Breast epithelium (tissue), 4 donors: ENCODE measurements at regions not wholly inside any gene's neighbourhood (a gene's known extent, or its start where the extent isn't known, plus 50 kb on each side); places are given as distances from the start of the nearest gene placed in this dataset.

Source experiments
- DNase-seq, 2 donors: peaks; one replicate each; pipeline ENCODE4 v3.0.0-alpha.2; 2019; ENCODE audit warnings: low spot score in 2 of 2
- H3K27ac ChIP-seq, 2 donors: fragments of 200-600 bp; sonication (generic) in 1 of 2; one replicate each; pipeline ENCODE4 v1.5.1; 2016 to 2019; ENCODE audit warnings: mild to moderate bottlenecking in 1 of 2
- H3K27me3 ChIP-seq, 2 donors: fragments of 200-600 bp; sonication (generic) in 1 of 2; one replicate each; pipeline versions ENCODE4 v1.5.1 to v1.6.0; 2017 to 2019; ENCODE audit warnings: control low read depth in 1 of 2, mild to moderate bottlenecking in 1 of 2
- H3K36me3 ChIP-seq: fragments of 200-600 bp; one replicate; pipeline ENCODE4 v1.5.1; 2019
- H3K4me1 ChIP-seq, 2 donors: fragments of 200-600 bp; sonication (generic); one replicate each; pipeline ENCODE4 v1.5.1; 2016 to 2019; ENCODE audit warnings: control low read depth in 1 of 2
- H3K4me3 ChIP-seq, 3 donors: fragments of 200-600 bp; sonication (generic); 1 replicate in 2 of 3; 2 replicates in 1 of 3; pipeline ENCODE4 v1.5.1; 2016 to 2019; ENCODE audit warnings: mild to moderate bottlenecking in 3 of 3, moderate library complexity in 2 of 3
- H3K9me3 ChIP-seq, 2 donors: fragments of 200-600 bp; sonication (generic) in 1 of 2; one replicate each; pipeline ENCODE4 v1.5.1; 2016 to 2019; ENCODE audit warnings: control low read depth in 1 of 2
- POLR2A ChIP-seq: fragments of 450-650 bp; IDR thresholded peaks from one replicate; pipeline ENCODE4 v1.6.1; 2016; ENCODE audit warnings: antibody characterized with exemption, mild to moderate bottlenecking, moderate library complexity
- POLR2AphosphoS5 ChIP-seq, 3 donors: sonication (generic); formaldehyde crosslinking; IDR thresholded peaks; one replicate each; pipeline ENCODE4 v1.6.1; 2017; ENCODE audit warnings: antibody characterized with exemption in 3 of 3
- intact Hi-C: fragments of 100-400 bp; cut with DNase I; formaldehyde crosslinking; loops from one replicate; pipeline ENCODE4 v1.15.1; 2023; ENCODE audit warnings: low total_unique reads
- TF ChIP-seq, protein P1 (sequence below), 3 donors: fragments of 450-650 bp; IDR thresholded peaks; one replicate each; pipeline ENCODE4 v1.5.1; 2016 to 2017; ENCODE audit warnings: antibody characterized with exemption in 3 of 3, mild to moderate bottlenecking in 3 of 3, moderate library complexity in 3 of 3

DNA sequence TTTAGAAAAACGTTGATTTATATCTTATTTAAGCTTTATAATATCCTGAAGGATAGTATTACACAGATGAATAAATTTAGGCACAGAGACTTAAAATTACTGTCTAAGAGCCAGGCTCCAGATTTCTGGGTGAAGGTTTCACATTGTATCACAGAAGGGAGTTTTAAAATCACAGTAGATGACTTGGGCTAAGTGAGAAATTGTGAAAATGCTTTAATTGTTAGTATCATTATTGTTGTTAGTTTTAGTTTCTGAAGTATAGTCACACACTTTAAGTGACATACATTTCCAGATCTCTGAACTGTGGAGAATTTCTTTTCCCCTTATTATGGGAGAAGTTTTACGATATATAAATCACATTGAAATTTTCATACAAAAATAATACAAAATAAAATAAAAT, 83.5 kb downstream of the NDUFS5 start:
- Histone ChIP-seq H3K4me3 (no peak overlapping the region), H3K4me1 (peaks cover 7 to 8% of the 10 kb centered on the region in 2 donors), H3K9me3 (no peaks in the 10 kb centered on the region), H3K27me3 (no peaks in the 10 kb centered on the region), H3K36me3 (no peaks in the 10 kb centered on the region), H3K27ac (no peak overlapping the region)
- no peak for DNase-seq
- intact Hi-C loops, result loop anchor here (5.0 kb wide), 1 partner anchor 83 kb away; no protein-coding TSS in a partner anchor
- TF ChIP-seq, protein P1, sequence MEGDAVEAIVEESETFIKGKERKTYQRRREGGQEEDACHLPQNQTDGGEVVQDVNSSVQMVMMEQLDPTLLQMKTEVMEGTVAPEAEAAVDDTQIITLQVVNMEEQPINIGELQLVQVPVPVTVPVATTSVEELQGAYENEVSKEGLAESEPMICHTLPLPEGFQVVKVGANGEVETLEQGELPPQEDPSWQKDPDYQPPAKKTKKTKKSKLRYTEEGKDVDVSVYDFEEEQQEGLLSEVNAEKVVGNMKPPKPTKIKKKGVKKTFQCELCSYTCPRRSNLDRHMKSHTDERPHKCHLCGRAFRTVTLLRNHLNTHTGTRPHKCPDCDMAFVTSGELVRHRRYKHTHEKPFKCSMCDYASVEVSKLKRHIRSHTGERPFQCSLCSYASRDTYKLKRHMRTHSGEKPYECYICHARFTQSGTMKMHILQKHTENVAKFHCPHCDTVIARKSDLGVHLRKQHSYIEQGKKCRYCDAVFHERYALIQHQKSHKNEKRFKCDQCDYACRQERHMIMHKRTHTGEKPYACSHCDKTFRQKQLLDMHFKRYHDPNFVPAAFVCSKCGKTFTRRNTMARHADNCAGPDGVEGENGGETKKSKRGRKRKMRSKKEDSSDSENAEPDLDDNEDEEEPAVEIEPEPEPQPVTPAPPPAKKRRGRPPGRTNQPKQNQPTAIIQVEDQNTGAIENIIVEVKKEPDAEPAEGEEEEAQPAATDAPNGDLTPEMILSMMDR (IDR thresholded peaks at IDR 0.05), result no peak
- TF ChIP-seq POLR2A, result no peak
- no peak for TF ChIP-seq POLR2AphosphoS5 (IDR thresholded peaks at IDR 0.05)

DNA sequence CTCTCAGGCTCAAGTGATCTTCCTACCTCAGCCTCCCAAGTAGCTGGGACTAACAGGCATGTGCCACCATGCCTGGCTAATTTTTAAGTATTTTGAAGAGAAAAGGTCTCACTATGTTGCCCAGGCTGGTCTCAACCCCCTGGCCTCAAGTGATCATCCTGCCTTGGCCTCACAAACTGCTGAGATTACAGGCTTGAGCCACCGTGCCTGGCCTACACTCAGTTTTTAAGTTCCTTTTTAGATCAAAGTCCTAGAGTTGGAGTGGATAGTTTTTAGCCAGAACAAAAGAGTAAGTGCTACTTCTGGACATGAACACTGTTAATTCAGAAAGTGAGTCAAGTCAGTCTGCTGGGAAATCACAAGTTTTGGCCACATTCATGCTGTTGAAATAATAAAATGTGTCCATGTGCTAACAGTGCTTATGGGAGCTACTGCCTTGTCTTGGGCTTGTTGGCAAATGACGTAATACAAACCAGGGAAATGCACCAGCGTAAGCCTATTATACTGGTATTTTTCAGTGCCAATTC, 84.2 kb downstream of the NDUFS5 start:
- H3K9me3 ChIP-seq, result no peaks in the 10 kb centered on the region
- no peak for DNase-seq
- H3K27ac ChIP-seq, result peak overlapping the region; percentile 76 to 88
- H3K4me3 ChIP-seq, result no peak overlapping the region
- H3K36me3 ChIP-seq, result no peaks in the 10 kb centered on the region
- H3K27me3 ChIP-seq, result no peaks in the 10 kb centered on the region
- TF ChIP-seq POLR2A (no peak), POLR2AphosphoS5 (IDR thresholded peaks at IDR 0.05) (no peak)
- TF ChIP-seq, protein P1 (IDR thresholded peaks at IDR 0.05), result peak in 1 of 3 donors; percentile 7
- intact Hi-C loops, result no loop called here
- H3K4me1 ChIP-seq, result peaks cover 8 to 13% of the 10 kb centered on the region in 2 donors

DNA sequence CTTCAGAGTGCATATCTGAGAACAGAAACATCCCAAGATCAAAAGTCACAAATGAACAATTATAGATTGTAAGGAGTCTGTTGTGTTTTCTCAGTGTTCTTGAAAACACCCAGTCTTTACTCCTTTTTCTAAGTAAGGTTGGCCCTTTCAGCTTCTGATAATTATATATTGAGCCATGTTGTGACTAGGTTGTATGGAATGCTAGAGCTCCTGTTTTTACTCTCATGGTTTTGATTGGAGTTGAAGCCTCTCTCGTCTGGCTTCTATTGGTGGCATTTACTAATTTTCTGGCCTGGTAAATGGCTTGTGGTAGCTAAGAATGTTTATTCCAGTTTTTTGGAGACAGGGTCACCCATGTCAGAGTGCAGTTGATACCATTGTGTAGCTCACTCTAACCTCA, 84.7 kb downstream of the NDUFS5 start:
- DNase-seq, result no peak
- no peaks in the 10 kb centered on the region for H3K27me3 ChIP-seq
- peak overlapping the region; percentile 76 to 88 for H3K27ac ChIP-seq
- H3K36me3 ChIP-seq, result no peaks in the 10 kb centered on the region
- peaks cover 8 to 18% of the 10 kb centered on the region in 2 donors for H3K4me1 ChIP-seq
- intact Hi-C loops, result no loop called here
- no peak for TF ChIP-seq POLR2A
- TF ChIP-seq, protein P1 (IDR thresholded peaks at IDR 0.05), result no peak
- TF ChIP-seq POLR2AphosphoS5 (IDR thresholded peaks at IDR 0.05), result no peak
- H3K4me3 ChIP-seq, result no peak overlapping the region
- no peaks in the 10 kb centered on the region for H3K9me3 ChIP-seq

DNA sequence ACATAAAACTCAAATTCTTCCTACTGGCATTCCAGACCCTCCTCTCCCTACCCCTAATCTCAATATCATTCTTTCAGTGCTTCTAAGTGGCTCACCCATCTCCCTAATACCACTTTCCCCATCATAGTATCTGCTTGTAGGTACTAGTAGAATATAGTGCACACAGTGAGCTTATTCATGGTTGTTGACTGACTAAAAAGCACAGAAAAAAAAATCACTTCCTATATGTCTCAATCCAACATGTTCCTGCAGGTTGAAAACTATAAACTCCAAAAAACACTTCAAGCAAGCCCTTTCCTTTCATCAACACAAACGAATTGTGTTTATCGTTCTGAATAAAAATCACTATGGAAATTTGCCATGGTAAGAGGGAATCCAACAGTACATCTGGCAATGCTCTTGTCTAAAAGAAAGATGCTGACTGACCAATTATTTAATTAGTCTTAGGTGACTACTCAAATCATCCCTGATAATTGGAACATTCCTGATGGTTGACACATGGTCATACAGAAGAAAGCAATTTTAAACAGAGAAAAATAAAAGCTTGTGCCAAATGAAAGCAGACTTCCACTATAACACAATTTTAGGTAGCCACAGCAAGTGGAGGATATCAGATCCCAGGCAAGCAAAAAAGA, 87.1 kb downstream of the NDUFS5 start:
- H3K4me1 ChIP-seq, result peaks cover 6 to 25% of the 10 kb centered on the region in 2 donors
- TF ChIP-seq, protein P1 (IDR thresholded peaks at IDR 0.05), result no peak
- TF ChIP-seq POLR2A (no peak), POLR2AphosphoS5 (IDR thresholded peaks at IDR 0.05) (no peak)
- H3K4me3 ChIP-seq, result no peak overlapping the region
- H3K36me3 ChIP-seq, result no peaks in the 10 kb centered on the region
- H3K27ac ChIP-seq, result no peak overlapping the region
- DNase-seq, result no peak
- intact Hi-C loops, result no loop called here
- H3K27me3 ChIP-seq, result no peaks in the 10 kb centered on the region
- H3K9me3 ChIP-seq, result no peaks in the 10 kb centered on the region

DNA sequence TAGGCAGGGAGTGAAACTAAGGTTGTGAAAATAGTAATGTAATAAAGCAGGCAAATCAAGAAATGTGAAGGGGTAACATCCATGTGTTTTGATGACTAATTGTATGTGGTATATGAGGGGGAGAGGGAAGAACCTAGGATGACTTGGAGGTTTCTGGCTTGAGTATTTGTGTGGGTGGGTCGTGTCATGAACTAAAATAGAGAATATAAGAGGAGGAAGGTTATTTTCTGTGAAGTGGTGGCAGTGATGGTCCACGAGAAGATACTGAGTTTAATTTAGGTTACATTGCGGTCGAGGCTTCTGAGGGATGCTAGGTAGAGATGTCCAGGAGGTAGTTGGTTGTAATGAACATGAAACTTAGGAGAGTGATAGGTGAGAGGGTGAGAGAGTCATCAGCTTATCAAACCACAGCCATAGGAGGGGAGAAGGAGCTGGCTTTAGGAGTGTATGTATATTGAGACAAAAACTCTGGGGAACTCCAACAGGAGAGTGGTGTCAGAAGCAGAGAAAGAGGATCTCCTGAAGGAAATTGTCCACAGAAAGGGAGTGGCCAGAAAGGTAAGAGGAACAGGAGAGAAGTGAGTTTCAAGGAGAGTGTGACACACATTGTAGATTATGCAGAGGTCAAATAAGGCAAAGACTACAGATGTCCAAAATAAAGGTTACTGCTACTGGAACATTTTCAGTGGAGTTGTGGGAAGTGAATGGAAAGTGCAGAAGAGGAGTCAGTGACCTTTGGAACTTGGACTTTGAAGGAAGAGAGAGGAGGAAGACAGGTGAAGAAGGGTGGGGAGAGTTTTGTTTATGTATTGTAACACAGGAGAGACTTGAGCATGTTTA, 89.0 kb upstream of the MACF1 start:
- H3K36me3 ChIP-seq, result no peaks in the 10 kb centered on the region
- intact Hi-C loops, result no loop called here
- TF ChIP-seq, protein P1 (IDR thresholded peaks at IDR 0.05), result no peak
- TF ChIP-seq POLR2AphosphoS5 (IDR thresholded peaks at IDR 0.05), result no peak
- TF ChIP-seq POLR2A, result no peak
- peak overlapping the region in 1 of 2 donors; percentile 19 for H3K27ac ChIP-seq
- peaks cover 3 to 25% of the 10 kb centered on the region in 2 donors for H3K4me1 ChIP-seq
- H3K27me3 ChIP-seq, result no peaks in the 10 kb centered on the region
- DNase-seq, result no peak
- no peaks in the 10 kb centered on the region for H3K9me3 ChIP-seq
- no peak overlapping the region for H3K4me3 ChIP-seq
